Bronchial epithelial cell (primary cell): ENCODE measurements at regions not wholly inside any gene's neighbourhood (a gene's known extent, or its start where the extent isn't known, plus 50 kb on each side); places are given as distances from the start of the nearest gene placed in this dataset.

ENCODE experiments used
- DNase-seq: peaks from one replicate; pipeline ENCODE4 v3.0.0-alpha.2; 2010; ENCODE audit warnings: low read depth
- FAIRE-seq: peaks from 2 replicates; lab custom pipeline; 2011; peaks lifted over from hg19 to GRCh38; lab: Jason Lieb, UNC
- H3K27me3 ChIP-seq: 2 replicates; pipeline ENCODE4 v1.5.1; 2011; ENCODE audit warnings: low read length; ENCODE audit not compliant: control insufficient read depth, insufficient read depth
- H3K36me3 ChIP-seq: 2 replicates; pipeline ENCODE4 v1.5.1; 2011; ENCODE audit warnings: low read length; ENCODE audit not compliant: control insufficient read depth, insufficient read depth
- H3K4me3 ChIP-seq: 2 replicates; pipeline ENCODE4 v1.5.1; 2011; ENCODE audit warnings: mild to moderate bottlenecking, low read depth, low read length, control low read depth
- TF ChIP-seq, protein P1 (sequence below): IDR thresholded peaks from 2 replicates; pipeline ENCODE4 v1.5.1; 2011; ENCODE audit warnings: mild to moderate bottlenecking, moderate library complexity, low read length, control low read depth, inconsistent platforms; ENCODE audit not compliant: insufficient read depth, severe bottlenecking

GRCh38 chr3:30130391-30130790 lies 476.0 kb upstream of the TGFBR2 start:
- Histone ChIP-seq H3K36me3 (no peaks in the 10 kb centered on the region), H3K27me3 (no peaks in the 10 kb centered on the region), H3K4me3 (no peak overlapping the region)
- DNase-seq, result no peak
- TF ChIP-seq, protein P1, sequence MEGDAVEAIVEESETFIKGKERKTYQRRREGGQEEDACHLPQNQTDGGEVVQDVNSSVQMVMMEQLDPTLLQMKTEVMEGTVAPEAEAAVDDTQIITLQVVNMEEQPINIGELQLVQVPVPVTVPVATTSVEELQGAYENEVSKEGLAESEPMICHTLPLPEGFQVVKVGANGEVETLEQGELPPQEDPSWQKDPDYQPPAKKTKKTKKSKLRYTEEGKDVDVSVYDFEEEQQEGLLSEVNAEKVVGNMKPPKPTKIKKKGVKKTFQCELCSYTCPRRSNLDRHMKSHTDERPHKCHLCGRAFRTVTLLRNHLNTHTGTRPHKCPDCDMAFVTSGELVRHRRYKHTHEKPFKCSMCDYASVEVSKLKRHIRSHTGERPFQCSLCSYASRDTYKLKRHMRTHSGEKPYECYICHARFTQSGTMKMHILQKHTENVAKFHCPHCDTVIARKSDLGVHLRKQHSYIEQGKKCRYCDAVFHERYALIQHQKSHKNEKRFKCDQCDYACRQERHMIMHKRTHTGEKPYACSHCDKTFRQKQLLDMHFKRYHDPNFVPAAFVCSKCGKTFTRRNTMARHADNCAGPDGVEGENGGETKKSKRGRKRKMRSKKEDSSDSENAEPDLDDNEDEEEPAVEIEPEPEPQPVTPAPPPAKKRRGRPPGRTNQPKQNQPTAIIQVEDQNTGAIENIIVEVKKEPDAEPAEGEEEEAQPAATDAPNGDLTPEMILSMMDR, result no peak
- FAIRE-seq, result no peak

DNA sequence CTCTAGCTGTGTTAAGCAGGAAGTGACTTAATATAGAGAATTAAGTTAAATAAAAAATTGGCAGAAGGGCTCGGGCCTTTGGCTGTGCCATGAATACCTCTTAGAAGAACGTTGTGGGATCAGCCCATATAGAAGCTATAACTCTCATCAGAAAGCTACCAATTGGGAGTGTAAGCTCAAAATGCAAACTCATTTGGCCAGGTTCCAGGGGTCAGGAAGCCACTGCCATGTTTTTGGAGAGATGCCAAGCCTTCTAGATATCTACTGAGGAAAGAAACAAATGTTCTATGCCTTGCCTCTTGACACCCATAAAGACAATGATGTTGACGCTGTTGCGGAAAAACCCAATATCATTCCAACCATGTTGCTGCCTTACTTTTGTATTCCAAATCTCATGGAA lies 475.2 kb upstream of the TGFBR2 start:
- FAIRE-seq, result no peak
- no peak for DNase-seq
- H3K36me3 ChIP-seq, result no peaks in the 10 kb centered on the region
- no peak overlapping the region for H3K4me3 ChIP-seq
- H3K27me3 ChIP-seq, result no peaks in the 10 kb centered on the region
- TF ChIP-seq, protein P1, result no peak

DNA sequence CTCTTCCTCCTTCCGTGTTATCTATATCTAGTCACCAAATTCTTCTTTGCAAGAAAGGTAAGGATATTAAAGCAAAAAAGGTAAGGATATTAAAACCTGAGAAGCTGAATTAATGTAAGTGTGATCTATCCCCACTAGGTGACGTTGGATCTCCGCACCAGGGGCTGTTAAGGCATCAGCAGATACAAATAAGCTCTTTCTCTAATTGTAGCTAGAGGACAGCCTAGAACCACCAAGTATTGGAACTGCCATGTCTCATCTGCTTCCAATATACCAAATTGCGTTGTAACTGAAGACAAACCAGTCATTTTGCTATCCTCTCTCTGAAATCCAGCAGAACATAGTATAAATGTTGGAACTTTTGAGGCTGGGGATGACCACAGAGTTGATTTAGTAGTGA lies 471.2 kb upstream of the TGFBR2 start:
- no peaks in the 10 kb centered on the region for H3K36me3 ChIP-seq
- H3K27me3 ChIP-seq, result no peaks in the 10 kb centered on the region
- no peak for FAIRE-seq
- DNase-seq, result no peak
- no peak overlapping the region for H3K4me3 ChIP-seq
- TF ChIP-seq, protein P1, result no peak

GRCh38 chr3:30139283-30139682 lies 467.1 kb upstream of the TGFBR2 start:
- Histone ChIP-seq H3K4me3 (no peak overlapping the region), H3K36me3 (no peaks in the 10 kb centered on the region), H3K27me3 (no peaks in the 10 kb centered on the region)
- TF ChIP-seq, protein P1, result no peak
- DNase-seq, result no peak
- no peak for FAIRE-seq

DNA sequence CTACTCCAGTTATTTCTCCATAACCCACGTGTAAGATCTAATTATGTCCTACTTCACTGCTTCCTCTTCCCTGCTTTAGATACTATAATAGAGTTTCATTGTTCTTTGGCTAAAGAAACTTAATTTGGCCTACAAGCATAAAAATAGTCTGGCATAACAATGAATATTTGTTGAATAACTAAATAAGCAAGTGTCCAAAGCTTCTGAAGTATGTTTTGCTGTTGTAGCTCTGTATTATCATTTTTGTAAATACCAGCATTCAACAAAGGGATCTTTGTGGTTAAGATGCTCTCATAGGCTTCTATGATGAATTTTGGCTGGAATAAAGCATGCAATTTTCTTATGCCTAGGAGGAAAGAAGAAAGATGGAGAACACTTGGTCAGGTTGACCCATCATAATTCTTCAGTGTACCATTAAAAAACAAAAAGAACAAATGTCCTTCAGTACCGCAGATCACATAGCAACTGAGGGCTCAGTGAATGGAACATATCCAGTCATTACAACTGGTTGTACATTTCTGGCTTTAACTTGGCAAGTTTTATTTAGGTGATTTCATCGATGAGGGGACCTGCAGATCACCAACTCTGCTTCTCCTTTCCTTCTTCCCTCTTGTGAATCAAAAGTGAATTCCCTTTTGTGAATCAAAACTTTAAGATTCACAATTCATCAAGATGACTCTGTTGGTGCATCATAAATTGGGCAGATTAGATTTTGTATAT lies 465.9 kb upstream of the TGFBR2 start:
- TF ChIP-seq, protein P1, result no peak
- no peaks in the 10 kb centered on the region for H3K36me3 ChIP-seq
- FAIRE-seq, result no peak
- H3K27me3 ChIP-seq, result no peaks in the 10 kb centered on the region
- no peak for DNase-seq
- H3K4me3 ChIP-seq, result no peak overlapping the region

- no peak for FAIRE-seq
- no peaks in the 10 kb centered on the region for H3K27me3 ChIP-seq
- DNase-seq, result no peak
Measured at GRCh38 chr3:30141178-30141581, 465.2 kb upstream of the TGFBR2 start.

More at GRCh38 chr3:30141178-30141581, 465.2 kb upstream of the TGFBR2 start:
- H3K4me3 ChIP-seq, result no peak overlapping the region
- no peaks in the 10 kb centered on the region for H3K36me3 ChIP-seq
- TF ChIP-seq, protein P1, result no peak
